HUES6 (cell line): ENCODE measurements at regions not wholly inside any gene's neighbourhood (a gene's known extent, or its start where the extent isn't known, plus 50 kb on each side); places are given as distances from the start of the nearest gene placed in this dataset.
"Not testable (repeated sequence)": the region's sequence is repeated elsewhere in the genome, so short reads cannot be mapped to it uniquely, and the experiment has no call there.

Source experiments
- H3K27ac ChIP-seq: 2 replicates; pipeline ENCODE4 v1.7.0; 2013; ENCODE audit warnings: low read depth, mild to moderate bottlenecking, low read length, inconsistent platforms
- H3K27me3 ChIP-seq: 2 replicates; pipeline ENCODE4 v1.6.1; 2013; ENCODE audit warnings: low read length; ENCODE audit not compliant: control insufficient read depth, insufficient read depth
- H3K36me3 ChIP-seq: 2 replicates; pipeline ENCODE4 v1.6.1; 2013; ENCODE audit warnings: low read length; ENCODE audit not compliant: control insufficient read depth, insufficient read depth
- H3K4me1 ChIP-seq: 2 replicates; pipeline ENCODE4 v1.6.1; 2013; ENCODE audit warnings: low read length; ENCODE audit not compliant: control insufficient read depth, insufficient read depth
- H3K4me3 ChIP-seq: 2 replicates; pipeline ENCODE4 v1.5.1; 2013; ENCODE audit warnings: low read depth, low read length
- H3K9ac ChIP-seq: one replicate; pipeline ENCODE4 v1.6.1; 2013; ENCODE audit warnings: mild to moderate bottlenecking, low read length
- H3K9me3 ChIP-seq: 2 replicates; pipeline ENCODE4 v1.6.1; 2013; ENCODE audit warnings: low read depth, low read length; ENCODE audit not compliant: control insufficient read depth, insufficient read depth

GRCh38 chr7:64469673-64470072 lies 93.2 kb downstream of the ZNF680 start:
- Histone ChIP-seq H3K4me3 (no peak overlapping the region), H3K36me3 (no peaks in the 10 kb centered on the region), H3K27me3 (no peaks in the 10 kb centered on the region), H3K9me3 (peaks cover 35% of the 10 kb centered on the region), H3K9ac (no peak overlapping the region), H3K27ac (no peak overlapping the region), H3K4me1 (no peaks in the 10 kb centered on the region)

- Histone ChIP-seq H3K4me3 (no peak overlapping the region), H3K9ac (no peak overlapping the region), H3K9me3 (peaks cover 41% of the 10 kb centered on the region), H3K36me3 (no peaks in the 10 kb centered on the region), H3K4me1 (no peaks in the 10 kb centered on the region), H3K27me3 (no peaks in the 10 kb centered on the region), H3K27ac (no peak overlapping the region)
These were observed 97.3 kb downstream of the ZNF680 start for GRCh38 chr7:64465551-64465950.

- peaks cover 42% of the 10 kb centered on the region for H3K9me3 ChIP-seq
- no peaks in the 10 kb centered on the region for H3K27me3 ChIP-seq
- no peak overlapping the region for H3K27ac ChIP-seq
- H3K9ac ChIP-seq = no peak overlapping the region
- H3K4me1 ChIP-seq = no peaks in the 10 kb centered on the region
- H3K36me3 ChIP-seq = no peaks in the 10 kb centered on the region
- no peak overlapping the region for H3K4me3 ChIP-seq
These were observed 99.1 kb downstream of the ZNF680 start for GRCh38 chr7:64463636-64464375.

- H3K9ac ChIP-seq, H3K4me1 ChIP-seq, H3K4me3 ChIP-seq, H3K27ac ChIP-seq, H3K36me3 ChIP-seq, H3K27me3 ChIP-seq: not testable (repeated sequence)
- H3K9me3 ChIP-seq = peaks cover 50% of the 10 kb centered on the region
These were observed 103.0 kb downstream of the ZNF680 start for GRCh38 chr7:64459858-64460257.

GRCh38 chr7:64433590-64433989 lies 119.8 kb downstream of the ZNF736 start:
- Histone ChIP-seq H3K4me3 (no peak overlapping the region), H3K36me3 (no peaks in the 10 kb centered on the region), H3K9ac (no peak overlapping the region), H3K4me1 (no peaks in the 10 kb centered on the region), H3K27me3 (no peaks in the 10 kb centered on the region), H3K9me3 (peaks cover 53% of the 10 kb centered on the region), H3K27ac (no peak overlapping the region)

GRCh38 chr7:64431838-64432237 lies 118.1 kb downstream of the ZNF736 start:
- peaks cover 57% of the 10 kb centered on the region for H3K9me3 ChIP-seq

GRCh38 chr7:64429232-64429631 lies 115.5 kb downstream of the ZNF736 start:
- H3K9ac ChIP-seq = no peak overlapping the region
- no peaks in the 10 kb centered on the region for H3K36me3 ChIP-seq
- H3K9me3 ChIP-seq = peaks cover 55% of the 10 kb centered on the region
- no peaks in the 10 kb centered on the region for H3K4me1 ChIP-seq
- H3K4me3 ChIP-seq = no peak overlapping the region
- H3K27me3 ChIP-seq = no peaks in the 10 kb centered on the region
- H3K27ac ChIP-seq = no peak overlapping the region

More at GRCh38 chr7:64431838-64432237, 118.1 kb downstream of the ZNF736 start:
- Histone ChIP-seq H3K27me3 (no peaks in the 10 kb centered on the region), H3K4me3 (no peak overlapping the region), H3K27ac (no peak overlapping the region), H3K36me3 (no peaks in the 10 kb centered on the region), H3K4me1 (no peaks in the 10 kb centered on the region), H3K9ac (no peak overlapping the region)

GRCh38 chr7:64425436-64425835 lies 111.7 kb downstream of the ZNF736 start:
- peaks cover 42% of the 10 kb centered on the region for H3K9me3 ChIP-seq
- not testable (repeated sequence) for H3K27ac ChIP-seq, H3K36me3 ChIP-seq, H3K9ac ChIP-seq, H3K4me1 ChIP-seq, H3K27me3 ChIP-seq, H3K4me3 ChIP-seq

GRCh38 chr7:64407148-64407547 lies 93.4 kb downstream of the ZNF736 start:
- Histone ChIP-seq H3K27ac (no peak overlapping the region), H3K4me3 (no peak overlapping the region), H3K9me3 (peaks cover 66% of the 10 kb centered on the region), H3K4me1 (no peaks in the 10 kb centered on the region), H3K27me3 (no peaks in the 10 kb centered on the region), H3K36me3 (no peaks in the 10 kb centered on the region), H3K9ac (no peak overlapping the region)
